ENCODE measurements at regions not wholly inside any gene's neighbourhood (a gene's known extent, or its start where the extent isn't known, plus 50 kb on each side); places are given as distances from the start of the nearest gene placed in this dataset.
A peak's percentile ranks its signal among the peaks of the same experiment; 100 is the strongest.

- no peaks in the 10 kb centered on the region for H3K27me3 ChIP-seq (replicated peaks; ENCODE audit: insufficient read depth, low read depth, low read length, poor library complexity)
- H3K36me3 ChIP-seq (ENCODE audit: insufficient read depth, low read length, poor library complexity, severe bottlenecking) = no peaks in the 10 kb centered on the region
- no TSS peak for BruUV-seq (replicated peaks)
- H3K4me3 ChIP-seq (ENCODE audit: low read depth, low read length, poor library complexity, severe bottlenecking) = no peak overlapping the region
- TF ChIP-seq CTCF (conservative IDR thresholded peaks at IDR 0.05; ENCODE audit: low read depth, low read length) (no peak), EZH2 (IDR thresholded peaks at IDR 0.05; ENCODE audit: borderline replicate concordance, low read depth, low read length, poor library complexity, severe bottlenecking) (no peak)
- no peak for DNase-seq (ENCODE audit: low spot score)
- CTCF ChIA-PET = no interaction called here
- POLR2A ChIA-PET (ENCODE audit: low non-redundant PET) = no interaction called here
- intact Hi-C loops (cut with micrococcal nuclease; ENCODE audit: unreplicated experiment) = no loop called here
- no peaks in the 10 kb centered on the region for H3K9me3 ChIP-seq (ENCODE audit: low read depth, low read length, poor library complexity, severe bottlenecking)
- no peak overlapping the region for H3K27ac ChIP-seq (ENCODE audit: low read depth, low read length, poor library complexity, severe bottlenecking)
- H3K4me1 ChIP-seq (ENCODE audit: insufficient read depth, low read length, poor library complexity, severe bottlenecking) = no peaks in the 10 kb centered on the region
Observed at GRCh38 chr9:12965303-12965702, 190.5 kb downstream of the LURAP1L start.

- no peak overlapping the region for H3K4me3 ChIP-seq (ENCODE audit: low read depth, low read length, poor library complexity, severe bottlenecking)
- DNase-seq (ENCODE audit: low spot score) = no peak
- ChIA-PET CTCF (no interaction called here), POLR2A (ENCODE audit: low non-redundant PET) (no interaction called here)
- H3K27me3 ChIP-seq (replicated peaks; ENCODE audit: insufficient read depth, low read depth, low read length, poor library complexity) = no peaks in the 10 kb centered on the region
- no TSS peak for BruUV-seq (replicated peaks)
- no peak overlapping the region for H3K27ac ChIP-seq (ENCODE audit: low read depth, low read length, poor library complexity, severe bottlenecking)
- intact Hi-C loops (cut with micrococcal nuclease; ENCODE audit: unreplicated experiment) = no loop called here
- no peaks in the 10 kb centered on the region for H3K4me1 ChIP-seq (ENCODE audit: insufficient read depth, low read length, poor library complexity, severe bottlenecking)
- no peak for TF ChIP-seq EZH2 (IDR thresholded peaks at IDR 0.05; ENCODE audit: borderline replicate concordance, low read depth, low read length, poor library complexity, severe bottlenecking)
- TF ChIP-seq CTCF (conservative IDR thresholded peaks at IDR 0.05; ENCODE audit: low read depth, low read length) = no peak
- H3K36me3 ChIP-seq (ENCODE audit: insufficient read depth, low read length, poor library complexity, severe bottlenecking) = no peaks in the 10 kb centered on the region
- H3K9me3 ChIP-seq (ENCODE audit: low read depth, low read length, poor library complexity, severe bottlenecking) = no peaks in the 10 kb centered on the region
Observed at GRCh38 chr9:12968093-12968492, 193.3 kb downstream of the LURAP1L start.

GRCh38 chr9:12972608-12973589 lies 198.1 kb downstream of the LURAP1L start:
- Histone ChIP-seq H3K27me3 (replicated peaks; ENCODE audit: insufficient read depth, low read depth, low read length, poor library complexity) (no peaks in the 10 kb centered on the region), H3K9me3 (ENCODE audit: low read depth, low read length, poor library complexity, severe bottlenecking) (no peaks in the 10 kb centered on the region), H3K4me3 (ENCODE audit: low read depth, low read length, poor library complexity, severe bottlenecking) (no peak overlapping the region), H3K4me1 (ENCODE audit: insufficient read depth, low read length, poor library complexity, severe bottlenecking) (no peaks in the 10 kb centered on the region), H3K27ac (ENCODE audit: low read depth, low read length, poor library complexity, severe bottlenecking) (no peak overlapping the region), H3K36me3 (ENCODE audit: insufficient read depth, low read length, poor library complexity, severe bottlenecking) (no peaks in the 10 kb centered on the region)
- peak; percentile 34 for DNase-seq (ENCODE audit: low spot score)
- no peak for TF ChIP-seq EZH2 (IDR thresholded peaks at IDR 0.05; ENCODE audit: borderline replicate concordance, low read depth, low read length, poor library complexity, severe bottlenecking)
- no peak for TF ChIP-seq CTCF (conservative IDR thresholded peaks at IDR 0.05; ENCODE audit: low read depth, low read length)
- ChIA-PET CTCF (no interaction called here), POLR2A (ENCODE audit: low non-redundant PET) (no interaction called here)
- intact Hi-C loops (cut with micrococcal nuclease; ENCODE audit: unreplicated experiment) = no loop called here
- BruUV-seq (replicated peaks) = no TSS peak

All from A673 (cell line).